ENCODE measurements at regions not wholly inside any gene's neighbourhood (a gene's known extent, or its start where the extent isn't known, plus 50 kb on each side); places are given as distances from the start of the nearest gene placed in this dataset.

DNA sequence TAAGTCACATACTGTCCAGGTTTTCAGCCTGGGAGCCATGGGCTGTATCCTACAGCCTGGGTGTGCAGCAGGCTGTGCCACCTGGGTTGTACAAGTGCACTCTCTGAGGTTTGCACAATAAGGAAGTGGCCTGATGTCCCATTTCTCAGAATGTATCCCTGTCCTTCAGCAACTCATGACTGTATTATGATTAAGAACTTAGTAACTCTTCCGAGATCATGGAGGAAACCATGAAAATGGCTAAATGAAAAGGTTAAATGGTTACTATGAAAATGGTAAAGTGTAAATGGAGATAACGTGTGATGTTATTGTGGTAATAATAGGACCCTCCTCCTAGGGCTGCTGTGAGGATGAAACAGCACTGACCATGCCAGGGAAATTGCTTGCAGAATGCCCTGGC is 227.6 kb downstream of the ANKRD60 start:
- DNase-seq = no peak
- Histone ChIP-seq H4K8ac (ENCODE audit: low read depth in 2 of 2, low read length in 2 of 2) (no peak overlapping the region), H3K4ac (ENCODE audit: low read depth, low read length) (no peak overlapping the region), H3K9ac (ENCODE audit: low read depth, low read length) (no peak overlapping the region), H3K9me1 (ENCODE audit: insufficient read depth, low read length) (no peaks in the 10 kb centered on the region), H3K4me1 (ENCODE audit: control insufficient read depth, insufficient read depth, low read length) (no peaks in the 10 kb centered on the region), H2BK5ac (ENCODE audit: low read depth, low read length, poor library complexity, severe bottlenecking) (no peak overlapping the region), H3K4me3 (ENCODE audit: insufficient read depth, low read depth, low read length) (no peak overlapping the region), H3K27ac (ENCODE audit: insufficient read depth, low read length) (no peak overlapping the region), H4K5ac (ENCODE audit: low read depth, low read length) (no peak overlapping the region), H2BK20ac (ENCODE audit: low read depth, low read length) (no peak overlapping the region), H3K14ac (replicated peaks; ENCODE audit: low read depth, low read length) (no peak overlapping the region), H2AK9ac (replicated peaks; ENCODE audit: low read depth, low read length, poor library complexity) (no peak overlapping the region), H3K79me1 (ENCODE audit: low read depth in 1 of 2, low read length in 2 of 2) (no peaks in the 10 kb centered on the region), H2BK15ac (ENCODE audit: low read depth, low read length) (no peak overlapping the region), H3K36me3 (ENCODE audit: control insufficient read depth, insufficient read depth, low read length) (no peaks in the 10 kb centered on the region), H3K18ac (ENCODE audit: low read depth, low read length) (no peak overlapping the region), H3K23ac (ENCODE audit: low read depth, low read length) (no peak overlapping the region), H4K91ac (ENCODE audit: insufficient read depth, low read depth, low read length) (no peak overlapping the region), H3K27me3 (ENCODE audit: control insufficient read depth, insufficient read depth, low read length) (peaks cover 3% of the 10 kb centered on the region; the same call in 1 of the 2 replicates), H2BK120ac (ENCODE audit: low read depth, low read length) (no peak overlapping the region), H3K9me3 (ENCODE audit: control insufficient read depth, insufficient read depth, low read length) (no peaks in the 10 kb centered on the region), H4K20me1 (ENCODE audit: insufficient read depth, low read length) (no peaks in the 10 kb centered on the region), H3K4me2 (ENCODE audit: low read depth, low read length) (no peak overlapping the region), H2AFZ (replicated peaks; ENCODE audit: low read length, poor library complexity) (peak overlapping the region; percentile 34), H2AK5ac (ENCODE audit: low read depth, low read length) (no peak overlapping the region), H3K56ac (ENCODE audit: extremely low read depth, insufficient read depth, low read length) (no peak overlapping the region)
- in situ Hi-C loops (cut with MboI; ENCODE audit: low sequenced_read_pairs) (no loop called here), intact Hi-C loops (cut with micrococcal nuclease) (no loop called here), dilution Hi-C loops (cut with HindIII; ENCODE audit: low sequenced_read_pairs, unreplicated experiment) (no loop called here)
- ATAC-seq (ENCODE audit: low read depth) = no peak
- no TSS peak for BruUV-seq (replicated peaks)
- CTCF ChIA-PET = no interaction called here
- TF ChIP-seq RCOR1 (IDR thresholded peaks at IDR 0.05; ENCODE audit: insufficient replicate concordance, low read length) (no peak), NFE2L2 (IDR thresholded peaks at IDR 0.05; ENCODE audit: low read depth, low read length) (no peak)
- TF ChIP-seq, protein P1, sequence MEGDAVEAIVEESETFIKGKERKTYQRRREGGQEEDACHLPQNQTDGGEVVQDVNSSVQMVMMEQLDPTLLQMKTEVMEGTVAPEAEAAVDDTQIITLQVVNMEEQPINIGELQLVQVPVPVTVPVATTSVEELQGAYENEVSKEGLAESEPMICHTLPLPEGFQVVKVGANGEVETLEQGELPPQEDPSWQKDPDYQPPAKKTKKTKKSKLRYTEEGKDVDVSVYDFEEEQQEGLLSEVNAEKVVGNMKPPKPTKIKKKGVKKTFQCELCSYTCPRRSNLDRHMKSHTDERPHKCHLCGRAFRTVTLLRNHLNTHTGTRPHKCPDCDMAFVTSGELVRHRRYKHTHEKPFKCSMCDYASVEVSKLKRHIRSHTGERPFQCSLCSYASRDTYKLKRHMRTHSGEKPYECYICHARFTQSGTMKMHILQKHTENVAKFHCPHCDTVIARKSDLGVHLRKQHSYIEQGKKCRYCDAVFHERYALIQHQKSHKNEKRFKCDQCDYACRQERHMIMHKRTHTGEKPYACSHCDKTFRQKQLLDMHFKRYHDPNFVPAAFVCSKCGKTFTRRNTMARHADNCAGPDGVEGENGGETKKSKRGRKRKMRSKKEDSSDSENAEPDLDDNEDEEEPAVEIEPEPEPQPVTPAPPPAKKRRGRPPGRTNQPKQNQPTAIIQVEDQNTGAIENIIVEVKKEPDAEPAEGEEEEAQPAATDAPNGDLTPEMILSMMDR (conservative IDR thresholded peaks at IDR 0.05; ENCODE audit: low read depth, low read length) = no peak
- 89 to 100% methylated on average over 1 of the region's 2 CpGs for WGBS, 2 experiments (ENCODE audit: extremely low coverage in 2 of 2, insufficient read length in 1 of 2)
- POLR2A ChIA-PET (ENCODE audit: unreplicated experiment) = no interaction called here

All from IMR-90 (cell line).